Astrocyte of the spinal cord (primary cell): ENCODE measurements at regions not wholly inside any gene's neighbourhood (a gene's known extent, or its start where the extent isn't known, plus 50 kb on each side); places are given as distances from the start of the nearest gene placed in this dataset.
A peak's percentile ranks its signal among the peaks of the same experiment; 100 is the strongest.

Experiments used
- DNase-seq: peaks from one replicate; pipeline ENCODE4 v3.0.0; 2011; ENCODE audit warnings: low read depth, low spot score
- H3K4me3 ChIP-seq: 2 replicates; pipeline ENCODE4 v1.5.1; 2011; ENCODE audit warnings: low read depth, mild to moderate bottlenecking, low read length, moderate library complexity
- CTCF ChIP-seq: IDR thresholded peaks from 2 replicates; pipeline ENCODE4 v1.5.1; 2012; ENCODE audit warnings: low read depth, mild to moderate bottlenecking, low read length, inconsistent platforms
- in situ Hi-C: cut with HindIII; loops from 2 replicates; pipeline ENCODE4 v1.10.0; 2017; ENCODE audit warnings: low sequenced_read_pairs

DNA sequence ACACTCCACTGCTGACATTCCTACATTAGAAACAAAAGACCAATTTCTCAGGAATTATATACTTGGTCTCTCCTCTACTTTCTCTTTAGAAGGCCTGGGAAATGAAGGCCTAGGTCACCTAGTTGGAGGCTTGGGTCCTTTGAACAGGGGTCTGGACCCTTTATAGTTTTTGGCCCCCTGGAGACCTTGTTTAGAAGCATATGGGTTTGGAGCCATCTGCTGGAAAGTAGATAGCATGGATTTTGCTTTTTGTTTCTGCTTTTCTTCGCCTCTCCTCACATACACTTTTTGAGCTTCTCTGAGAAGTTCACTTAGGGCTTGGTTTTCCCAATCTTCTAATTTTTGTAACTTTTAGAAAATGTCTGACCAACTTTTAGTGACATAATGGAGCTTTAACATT, 67.1 kb upstream of the CDK20 start:
- no peak overlapping the region for H3K4me3 ChIP-seq
- in situ Hi-C loops, result no loop called here
- peak; percentile 44 for TF ChIP-seq CTCF
- DNase-seq, result no peak

DNA sequence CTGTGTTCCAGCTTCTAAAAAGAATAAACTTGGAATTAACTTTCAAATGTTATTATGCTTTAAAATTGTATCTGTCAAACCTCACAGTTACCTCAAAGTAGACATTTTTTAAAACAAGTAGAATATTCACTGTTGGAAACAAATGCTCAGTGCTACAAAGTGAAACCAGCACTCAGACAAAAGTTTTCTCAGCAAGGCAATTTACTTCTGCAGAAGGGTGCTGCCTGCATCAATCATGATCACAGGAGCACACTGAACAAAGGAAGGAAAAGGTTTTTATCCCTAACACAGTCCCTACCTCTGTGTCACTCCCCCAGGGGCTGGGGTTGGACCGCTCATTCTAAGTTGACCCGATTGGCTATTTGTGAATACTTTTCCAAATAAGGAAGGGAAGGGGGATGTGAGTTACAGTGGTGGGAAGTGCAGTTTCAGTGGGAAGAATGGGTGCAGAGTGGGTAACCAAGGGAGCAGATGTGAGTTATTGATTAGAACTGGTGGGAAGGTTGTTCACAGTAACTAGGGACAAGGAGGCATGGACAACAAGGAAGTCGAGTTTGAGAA, 63.0 kb upstream of the CDK20 start:
- no peak for TF ChIP-seq CTCF
- in situ Hi-C loops, result no loop called here
- no peak overlapping the region for H3K4me3 ChIP-seq
- no peak for DNase-seq

DNA sequence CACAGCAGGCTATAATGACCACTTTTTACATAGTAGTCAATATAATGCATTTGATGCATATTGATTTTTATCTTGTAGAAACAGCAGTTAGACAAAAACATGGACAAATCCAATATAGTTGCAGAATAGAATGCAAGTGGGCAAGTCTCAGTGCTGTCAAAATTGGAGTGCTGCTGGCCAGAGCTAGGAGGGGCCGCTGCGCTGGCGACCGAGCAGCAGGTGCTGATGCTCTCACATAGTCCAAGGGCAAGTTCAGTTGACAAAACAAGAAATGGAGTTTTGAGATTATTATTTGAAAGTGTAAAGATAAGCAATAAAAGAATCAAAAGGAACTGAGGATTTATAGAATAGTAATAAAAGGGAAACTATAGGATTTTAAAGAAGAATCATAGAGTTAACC, 60.6 kb upstream of the CDK20 start:
- H3K4me3 ChIP-seq, result no peak overlapping the region
- no peak for DNase-seq
- TF ChIP-seq CTCF, result no peak
- in situ Hi-C loops, result no loop called here

DNA sequence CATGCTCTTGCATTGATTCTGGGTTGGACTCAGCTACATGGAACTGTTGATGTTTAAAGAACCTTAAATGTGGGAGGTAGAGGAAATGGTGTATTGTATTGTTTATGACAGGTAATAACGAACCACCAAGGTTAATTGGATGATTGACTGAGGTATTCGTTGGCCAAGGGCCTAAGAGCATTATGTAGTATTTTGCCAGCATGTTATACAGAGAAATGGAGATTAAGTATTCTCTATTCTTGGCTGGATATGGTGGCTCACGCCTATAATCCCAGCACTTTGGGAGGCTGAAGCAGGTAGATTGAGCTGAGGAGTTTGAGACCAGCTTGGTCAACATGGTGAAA, 59.0 kb upstream of the CDK20 start:
- DNase-seq, result no peak
- H3K4me3 ChIP-seq, result no peak overlapping the region
- no peak for TF ChIP-seq CTCF
- in situ Hi-C loops, result no loop called here

GRCh38 chr9:88028338-88028737, 54.0 kb upstream of the CDK20 start:
- no peak for DNase-seq
- no peak overlapping the region for H3K4me3 ChIP-seq
- in situ Hi-C loops, result no loop called here
- no peak for TF ChIP-seq CTCF

DNA sequence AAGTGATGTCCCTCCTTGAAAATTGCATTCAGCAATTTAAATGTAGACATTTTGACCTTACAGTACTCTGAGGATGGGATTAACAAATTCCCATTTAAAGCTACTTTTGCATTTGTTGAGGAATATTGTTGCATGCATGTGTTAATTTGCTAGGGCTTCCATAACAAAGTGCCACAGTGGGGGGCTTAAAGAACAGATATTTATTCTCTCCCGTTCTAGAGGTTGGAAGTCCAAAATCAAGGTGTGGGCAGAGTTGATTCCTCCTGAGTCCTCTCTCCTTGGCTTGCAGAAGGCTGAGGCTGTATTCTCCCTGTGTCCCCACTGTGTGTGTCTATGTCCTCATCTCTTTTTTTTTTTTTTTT, 51.8 kb upstream of the CDK20 start:
- in situ Hi-C loops, result no loop called here
- DNase-seq, result no peak
- no peak overlapping the region for H3K4me3 ChIP-seq
- no peak for TF ChIP-seq CTCF
